ENCODE measurements at regions not wholly inside any gene's neighbourhood (a gene's known extent, or its start where the extent isn't known, plus 50 kb on each side); places are given as distances from the start of the nearest gene placed in this dataset.
"Not testable (repeated sequence)": the region's sequence is repeated elsewhere in the genome, so short reads cannot be mapped to it uniquely, and the experiment has no call there.

GRCh38 chr7:65621580-65622201, 248.0 kb downstream of the ZNF92 start:
- not testable (repeated sequence) for DNase-seq (ENCODE audit: low read depth in 2 of 2)

- not testable (repeated sequence) for DNase-seq (ENCODE audit: low read depth in 2 of 2)
These were observed 241.6 kb upstream of the VKORC1L1 start for GRCh38 chr7:65631236-65631635.

GRCh38 chr7:65633587-65634404, 239.1 kb upstream of the VKORC1L1 start:
- DNase-seq (ENCODE audit: low read depth in 2 of 2) = not testable (repeated sequence)

- not testable (repeated sequence) for DNase-seq (ENCODE audit: low read depth in 2 of 2)
These were observed 234.0 kb upstream of the VKORC1L1 start for GRCh38 chr7:65638918-65639317.

- not testable (repeated sequence) for DNase-seq (ENCODE audit: low read depth in 2 of 2)
These were observed 233.2 kb upstream of the VKORC1L1 start for GRCh38 chr7:65639717-65640116.

- not testable (repeated sequence) for DNase-seq (ENCODE audit: low read depth in 2 of 2)
These were observed 229.4 kb upstream of the VKORC1L1 start for GRCh38 chr7:65643498-65643897.

- DNase-seq (ENCODE audit: low read depth in 2 of 2) = not testable (repeated sequence)
These were observed 225.5 kb upstream of the VKORC1L1 start for GRCh38 chr7:65647153-65647964.

- DNase-seq (ENCODE audit: low read depth in 2 of 2) = not testable (repeated sequence)
These were observed 221.7 kb upstream of the VKORC1L1 start for GRCh38 chr7:65651174-65651573.

- DNase-seq (ENCODE audit: low read depth in 2 of 2) = not testable (repeated sequence)
These were observed 220.9 kb upstream of the VKORC1L1 start for GRCh38 chr7:65651826-65652592.

- not testable (repeated sequence) for DNase-seq (ENCODE audit: low read depth in 2 of 2)
These were observed 220.2 kb upstream of the VKORC1L1 start for GRCh38 chr7:65652669-65653068.

GRCh38 chr7:65656494-65657188, 216.2 kb upstream of the VKORC1L1 start:
- DNase-seq (ENCODE audit: low read depth in 2 of 2) = not testable (repeated sequence)

GRCh38 chr7:65683362-65683761, 189.5 kb upstream of the VKORC1L1 start:
- not testable (repeated sequence) for DNase-seq (ENCODE audit: low read depth in 2 of 2)

GRCh38 chr7:65699026-65699714, 173.7 kb upstream of the VKORC1L1 start:
- DNase-seq (ENCODE audit: low read depth in 2 of 2) = not testable (repeated sequence)

- DNase-seq (ENCODE audit: low read depth in 2 of 2) = not testable (repeated sequence)
These were observed 173.0 kb upstream of the VKORC1L1 start for GRCh38 chr7:65699715-65700356.

- DNase-seq (ENCODE audit: low read depth in 2 of 2) = not testable (repeated sequence)
These were observed 153.6 kb upstream of the VKORC1L1 start for GRCh38 chr7:65719123-65719798.

- peak; percentile 8 to 41 for DNase-seq (ENCODE audit: low read depth in 2 of 2)
These were observed 150.5 kb upstream of the VKORC1L1 start for GRCh38 chr7:65722361-65722792.

GRCh38 chr7:65727182-65727581, 145.7 kb upstream of the VKORC1L1 start:
- DNase-seq (ENCODE audit: low read depth in 2 of 2) = not testable (repeated sequence)

GRCh38 chr7:65731129-65731528, 141.7 kb upstream of the VKORC1L1 start:
- DNase-seq (ENCODE audit: low read depth in 2 of 2) = no peak

- DNase-seq (ENCODE audit: low read depth in 2 of 2) = no peak
These were observed 141.3 kb upstream of the VKORC1L1 start for GRCh38 chr7:65731562-65732035.
